WTC11 (cell line): ENCODE measurements at regions not wholly inside any gene's neighbourhood (a gene's known extent, or its start where the extent isn't known, plus 50 kb on each side); places are given as distances from the start of the nearest gene placed in this dataset.
A peak's percentile ranks its signal among the peaks of the same experiment; 100 is the strongest.

Source experiments
- ATAC-seq: fragments of 200-7000 bp; cut with Tn5 transposase; 2 replicates; pipeline ENCODE4 v1.10.0; 2021; ENCODE audit warnings: mild to moderate bottlenecking, moderate library complexity
- CTCF ChIA-PET: fragments of 300-600 bp; sonication (Branson Sonifier 250); formaldehyde crosslinking; loops from one replicate; lab custom pipeline; 2021; ENCODE audit warnings: antibody characterized with exemption; lab: Charles Lee
- POLR2A ChIA-PET: fragments of 350-600 bp; sonication (Branson Sonifier 250); formaldehyde crosslinking; loops from one replicate; lab custom pipeline; 2021; ENCODE audit warnings: antibody characterized with exemption; lab: Charles Lee
- DNase-seq: peaks from one replicate; pipeline ENCODE4 v3.0.0; 2021; ENCODE audit warnings: low spot score
- H3K27ac Mint-ChIP-seq: 2 replicates; pipeline ENCODE4 v1.8.0; 2021; ENCODE audit warnings: mixed read lengths
- H3K27me3 Mint-ChIP-seq: 2 replicates; pipeline ENCODE4 v1.8.0; 2021; ENCODE audit warnings: low read depth, mild to moderate bottlenecking, moderate library complexity, mixed read lengths
- H3K36me3 Mint-ChIP-seq: 2 replicates; pipeline ENCODE4 v1.8.0; 2021; ENCODE audit warnings: mixed read lengths
- H3K4me1 Mint-ChIP-seq: 2 replicates; pipeline ENCODE4 v1.8.0; 2022; ENCODE audit warnings: mixed read lengths
- H3K4me3 Mint-ChIP-seq: 2 replicates; pipeline ENCODE4 v1.8.0; 2021; ENCODE audit warnings: mild to moderate bottlenecking, moderate library complexity, mixed read lengths
- H3K9me3 Mint-ChIP-seq: 2 replicates; pipeline ENCODE4 v1.8.0; 2021; ENCODE audit warnings: mixed read lengths
- EMX1 ChIP-seq: fragments of 250-450 bp; sonication (Bioruptor Pico); IDR thresholded peaks from 2 replicates; pipeline ENCODE4 v1.8.0; 2021; ENCODE audit warnings: mild to moderate bottlenecking
- ETV6 ChIP-seq: sonication (generic); formaldehyde crosslinking; IDR thresholded peaks from 2 replicates; pipeline ENCODE4 v1.8.1; 2022; ENCODE audit warnings: mild to moderate bottlenecking, missing genetic modification reagents
- FOXK1 ChIP-seq: sonication (generic); formaldehyde crosslinking; IDR thresholded peaks from 2 replicates; pipeline ENCODE4 v1.8.0; 2022; ENCODE audit warnings: mild to moderate bottlenecking, moderate library complexity, missing genetic modification reagents
- FOXP4 ChIP-seq: sonication (generic); formaldehyde crosslinking; IDR thresholded peaks from 2 replicates; pipeline ENCODE4 v1.8.0; 2022; ENCODE audit warnings: mild to moderate bottlenecking, missing genetic modification reagents
- GTF2I ChIP-seq: fragments of 250-450 bp; sonication (Bioruptor Pico); conservative IDR thresholded peaks from 2 replicates; pipeline ENCODE4 v1.4.0; 2021; ENCODE audit warnings: mild to moderate bottlenecking
- HMGA2 ChIP-seq: fragments of 250-450 bp; sonication (Bioruptor Pico); IDR thresholded peaks from 2 replicates; pipeline ENCODE4 v1.4.0; 2021; ENCODE audit warnings: mild to moderate bottlenecking, moderate library complexity
- KAT7 ChIP-seq: sonication (generic); formaldehyde crosslinking; IDR thresholded peaks from 2 replicates; pipeline ENCODE4 v1.8.1; 2023; ENCODE audit warnings: missing genetic modification reagents, mild to moderate bottlenecking, borderline replicate concordance
- MXD4 ChIP-seq: fragments of 250-450 bp; sonication (Bioruptor Pico); IDR thresholded peaks from 2 replicates; pipeline ENCODE4 v1.8.0; 2021; ENCODE audit warnings: mild to moderate bottlenecking, moderate library complexity, borderline replicate concordance
- NR3C1 ChIP-seq: sonication (generic); formaldehyde crosslinking; conservative IDR thresholded peaks from 2 replicates; pipeline ENCODE4 v1.8.1; 2023; ENCODE audit warnings: low read depth, mild to moderate bottlenecking, missing genetic modification reagents
- TP53 ChIP-seq: sonication (generic); formaldehyde crosslinking; IDR thresholded peaks from 2 replicates; pipeline ENCODE4 v1.8.1; 2023; ENCODE audit warnings: mild to moderate bottlenecking, missing genetic modification reagents
- USF1 ChIP-seq: sonication (generic); formaldehyde crosslinking; IDR thresholded peaks from 2 replicates; pipeline ENCODE4 v1.8.0; 2022; ENCODE audit warnings: mild to moderate bottlenecking, missing genetic modification reagents
- ZNF423 ChIP-seq: fragments of 250-450 bp; sonication (Bioruptor Pico); IDR thresholded peaks from 2 replicates; pipeline ENCODE4 v2.1.2; 2022; ENCODE audit warnings: mild to moderate bottlenecking, moderate library complexity
- ZNF671 ChIP-seq: fragments of 250-450 bp; sonication (Bioruptor Pico); IDR thresholded peaks from 2 replicates; pipeline ENCODE4 v1.8.0; 2021; ENCODE audit warnings: mild to moderate bottlenecking
- TF ChIP-seq, protein P1 (sequence below): sonication (generic); formaldehyde crosslinking; conservative IDR thresholded peaks from 2 replicates; pipeline ENCODE4 v1.8.1; 2023; ENCODE audit warnings: mild to moderate bottlenecking, low read depth, missing genetic modification reagents, moderate library complexity
- TF ChIP-seq, protein P2 (sequence below): sonication (generic); formaldehyde crosslinking; IDR thresholded peaks from 2 replicates; pipeline ENCODE4 v1.8.1; 2023; ENCODE audit warnings: mild to moderate bottlenecking, moderate library complexity, missing genetic modification reagents
- TF ChIP-seq, protein P3 (sequence below): sonication (generic); formaldehyde crosslinking; IDR thresholded peaks from 2 replicates; pipeline ENCODE4 v1.8.0; 2022; ENCODE audit warnings: mild to moderate bottlenecking, missing genetic modification reagents
- TF ChIP-seq, protein P4 (sequence below): sonication (generic); formaldehyde crosslinking; IDR thresholded peaks from 2 replicates; pipeline ENCODE4 v1.8.0; 2022; ENCODE audit warnings: missing genetic modification reagents

GRCh38 chr13:103844471-103844870 lies 778.3 kb upstream of the SLC10A2 start:
- DNase-seq (no peak), ATAC-seq (no peak)
- H3K4me1 Mint-ChIP-seq: peaks cover 13% of the 10 kb centered on the region
- no peak overlapping the region for H3K4me3 Mint-ChIP-seq
- no peaks in the 10 kb centered on the region for H3K36me3 Mint-ChIP-seq
- POLR2A ChIA-PET: no interaction called here
- no peak for TF ChIP-seq ZNF671
- TF ChIP-seq, protein P1, sequence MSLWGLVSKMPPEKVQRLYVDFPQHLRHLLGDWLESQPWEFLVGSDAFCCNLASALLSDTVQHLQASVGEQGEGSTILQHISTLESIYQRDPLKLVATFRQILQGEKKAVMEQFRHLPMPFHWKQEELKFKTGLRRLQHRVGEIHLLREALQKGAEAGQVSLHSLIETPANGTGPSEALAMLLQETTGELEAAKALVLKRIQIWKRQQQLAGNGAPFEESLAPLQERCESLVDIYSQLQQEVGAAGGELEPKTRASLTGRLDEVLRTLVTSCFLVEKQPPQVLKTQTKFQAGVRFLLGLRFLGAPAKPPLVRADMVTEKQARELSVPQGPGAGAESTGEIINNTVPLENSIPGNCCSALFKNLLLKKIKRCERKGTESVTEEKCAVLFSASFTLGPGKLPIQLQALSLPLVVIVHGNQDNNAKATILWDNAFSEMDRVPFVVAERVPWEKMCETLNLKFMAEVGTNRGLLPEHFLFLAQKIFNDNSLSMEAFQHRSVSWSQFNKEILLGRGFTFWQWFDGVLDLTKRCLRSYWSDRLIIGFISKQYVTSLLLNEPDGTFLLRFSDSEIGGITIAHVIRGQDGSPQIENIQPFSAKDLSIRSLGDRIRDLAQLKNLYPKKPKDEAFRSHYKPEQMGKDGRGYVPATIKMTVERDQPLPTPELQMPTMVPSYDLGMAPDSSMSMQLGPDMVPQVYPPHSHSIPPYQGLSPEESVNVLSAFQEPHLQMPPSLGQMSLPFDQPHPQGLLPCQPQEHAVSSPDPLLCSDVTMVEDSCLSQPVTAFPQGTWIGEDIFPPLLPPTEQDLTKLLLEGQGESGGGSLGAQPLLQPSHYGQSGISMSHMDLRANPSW: no peak
- no peak for TF ChIP-seq HMGA2 (CRISPR knock-in tag)
- no peak for TF ChIP-seq KAT7 (CRISPR knock-in tag)
- TF ChIP-seq ETV6 (CRISPR knock-in tag): no peak
- TF ChIP-seq TP53 (CRISPR knock-in tag): no peak
- no peak for TF ChIP-seq MXD4 (CRISPR knock-in tag)
- no peak for TF ChIP-seq GTF2I (CRISPR knock-in tag)
- TF ChIP-seq, protein P2, sequence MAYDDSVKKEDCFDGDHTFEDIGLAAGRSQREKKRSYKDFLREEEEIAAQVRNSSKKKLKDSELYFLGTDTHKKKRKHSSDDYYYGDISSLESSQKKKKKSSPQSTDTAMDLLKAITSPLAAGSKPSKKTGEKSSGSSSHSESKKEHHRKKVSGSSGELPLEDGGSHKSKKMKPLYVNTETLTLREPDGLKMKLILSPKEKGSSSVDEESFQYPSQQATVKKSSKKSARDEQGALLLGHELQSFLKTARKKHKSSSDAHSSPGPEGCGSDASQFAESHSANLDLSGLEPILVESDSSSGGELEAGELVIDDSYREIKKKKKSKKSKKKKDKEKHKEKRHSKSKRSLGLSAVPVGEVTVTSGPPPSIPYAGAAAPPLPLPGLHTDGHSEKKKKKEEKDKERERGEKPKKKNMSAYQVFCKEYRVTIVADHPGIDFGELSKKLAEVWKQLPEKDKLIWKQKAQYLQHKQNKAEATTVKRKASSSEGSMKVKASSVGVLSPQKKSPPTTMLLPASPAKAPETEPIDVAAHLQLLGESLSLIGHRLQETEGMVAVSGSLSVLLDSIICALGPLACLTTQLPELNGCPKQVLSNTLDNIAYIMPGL (CRISPR knock-in tag): no peak
- TF ChIP-seq EMX1: no peak
- no peak for TF ChIP-seq FOXP4 (CRISPR knock-in tag)
- TF ChIP-seq NR3C1 (CRISPR knock-in tag): no peak
- TF ChIP-seq USF1 (CRISPR knock-in tag): no peak
- TF ChIP-seq ZNF423 (CRISPR knock-in tag): no peak
- TF ChIP-seq, protein P3, sequence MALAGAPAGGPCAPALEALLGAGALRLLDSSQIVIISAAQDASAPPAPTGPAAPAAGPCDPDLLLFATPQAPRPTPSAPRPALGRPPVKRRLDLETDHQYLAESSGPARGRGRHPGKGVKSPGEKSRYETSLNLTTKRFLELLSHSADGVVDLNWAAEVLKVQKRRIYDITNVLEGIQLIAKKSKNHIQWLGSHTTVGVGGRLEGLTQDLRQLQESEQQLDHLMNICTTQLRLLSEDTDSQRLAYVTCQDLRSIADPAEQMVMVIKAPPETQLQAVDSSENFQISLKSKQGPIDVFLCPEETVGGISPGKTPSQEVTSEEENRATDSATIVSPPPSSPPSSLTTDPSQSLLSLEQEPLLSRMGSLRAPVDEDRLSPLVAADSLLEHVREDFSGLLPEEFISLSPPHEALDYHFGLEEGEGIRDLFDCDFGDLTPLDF (CRISPR knock-in tag): no peak
- TF ChIP-seq, protein P4, sequence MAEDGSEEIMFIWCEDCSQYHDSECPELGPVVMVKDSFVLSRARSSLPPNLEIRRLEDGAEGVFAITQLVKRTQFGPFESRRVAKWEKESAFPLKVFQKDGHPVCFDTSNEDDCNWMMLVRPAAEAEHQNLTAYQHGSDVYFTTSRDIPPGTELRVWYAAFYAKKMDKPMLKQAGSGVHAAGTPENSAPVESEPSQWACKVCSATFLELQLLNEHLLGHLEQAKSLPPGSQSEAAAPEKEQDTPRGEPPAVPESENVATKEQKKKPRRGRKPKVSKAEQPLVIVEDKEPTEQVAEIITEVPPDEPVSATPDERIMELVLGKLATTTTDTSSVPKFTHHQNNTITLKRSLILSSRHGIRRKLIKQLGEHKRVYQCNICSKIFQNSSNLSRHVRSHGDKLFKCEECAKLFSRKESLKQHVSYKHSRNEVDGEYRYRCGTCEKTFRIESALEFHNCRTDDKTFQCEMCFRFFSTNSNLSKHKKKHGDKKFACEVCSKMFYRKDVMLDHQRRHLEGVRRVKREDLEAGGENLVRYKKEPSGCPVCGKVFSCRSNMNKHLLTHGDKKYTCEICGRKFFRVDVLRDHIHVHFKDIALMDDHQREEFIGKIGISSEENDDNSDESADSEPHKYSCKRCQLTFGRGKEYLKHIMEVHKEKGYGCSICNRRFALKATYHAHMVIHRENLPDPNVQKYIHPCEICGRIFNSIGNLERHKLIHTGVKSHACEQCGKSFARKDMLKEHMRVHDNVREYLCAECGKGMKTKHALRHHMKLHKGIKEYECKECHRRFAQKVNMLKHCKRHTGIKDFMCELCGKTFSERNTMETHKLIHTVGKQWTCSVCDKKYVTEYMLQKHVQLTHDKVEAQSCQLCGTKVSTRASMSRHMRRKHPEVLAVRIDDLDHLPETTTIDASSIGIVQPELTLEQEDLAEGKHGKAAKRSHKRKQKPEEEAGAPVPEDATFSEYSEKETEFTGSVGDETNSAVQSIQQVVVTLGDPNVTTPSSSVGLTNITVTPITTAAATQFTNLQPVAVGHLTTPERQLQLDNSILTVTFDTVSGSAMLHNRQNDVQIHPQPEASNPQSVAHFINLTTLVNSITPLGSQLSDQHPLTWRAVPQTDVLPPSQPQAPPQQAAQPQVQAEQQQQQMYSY (CRISPR knock-in tag): no peak
- TF ChIP-seq FOXK1: no peak
- TF ChIP-seq, all 79 proteins: peak for 0
- Mint-ChIP-seq H3K27ac (0 out of 2 replicates have a peak overlapping the region, but pooled peaks have one; percentile 24), H3K27me3 (no peaks in the 10 kb centered on the region), H3K9me3 (no peaks in the 10 kb centered on the region)
- CTCF ChIA-PET: no interaction called here
